Activated T-helper 2 cell treated with anti-CD3 and anti-CD28 coated beads, Interferon-gamma antibody, Interleukin-2, Interleukin-4, amounts not matched to agents 10 μg/mL and 5 μg/mL and 100 μg/mL, durations not matched to agents 14 hours and 24 hours and 36 hours (primary cell): ENCODE measurements at regions not wholly inside any gene's neighbourhood (a gene's known extent, or its start where the extent isn't known, plus 50 kb on each side); places are given as distances from the start of the nearest gene placed in this dataset.
"Not testable (repeated sequence)": the region's sequence is repeated elsewhere in the genome, so short reads cannot be mapped to it uniquely, and the experiment has no call there.

Experiments used
- DNase-seq: peaks from one replicate; pipeline ENCODE4 v3.0.0; 2021; ENCODE audit warnings: low spot score
- H3K27ac Mint-ChIP-seq: one replicate; pipeline ENCODE4 v1.8.0; 2021; ENCODE audit warnings: mixed read lengths
- H3K27me3 Mint-ChIP-seq: one replicate; pipeline ENCODE4 v1.8.0; 2021; ENCODE audit warnings: low read depth, mixed read lengths
- H3K36me3 Mint-ChIP-seq: one replicate; pipeline ENCODE4 v1.8.0; 2021; ENCODE audit warnings: low read depth, mixed read lengths
- H3K4me1 Mint-ChIP-seq: one replicate; pipeline ENCODE4 v1.8.0; 2021; ENCODE audit warnings: low read depth, mixed read lengths
- H3K4me3 Mint-ChIP-seq: one replicate; pipeline ENCODE4 v1.8.0; 2021; ENCODE audit warnings: low read depth, mild to moderate bottlenecking, moderate library complexity, mixed read lengths
- H3K9me3 Mint-ChIP-seq: one replicate; pipeline ENCODE4 v1.8.0; 2021; ENCODE audit warnings: mixed read lengths
- intact Hi-C: fragments of 100-400 bp; cut with micrococcal nuclease; formaldehyde crosslinking; loops from one replicate; pipeline ENCODE4 v1.15.1; 2023

- intact Hi-C loops, H3K4me3 Mint-ChIP-seq, H3K36me3 Mint-ChIP-seq, DNase-seq, H3K27ac Mint-ChIP-seq, H3K27me3 Mint-ChIP-seq, H3K4me1 Mint-ChIP-seq, H3K9me3 Mint-ChIP-seq: not testable (repeated sequence)
These were observed 710.8 kb downstream of the PRIM2 start for GRCh38 chr6:58028188-58028587.

- H3K27me3 Mint-ChIP-seq, H3K36me3 Mint-ChIP-seq, H3K27ac Mint-ChIP-seq, H3K4me3 Mint-ChIP-seq, H3K9me3 Mint-ChIP-seq, DNase-seq, intact Hi-C loops, H3K4me1 Mint-ChIP-seq: not testable (repeated sequence)
These were observed 720.8 kb downstream of the PRIM2 start for GRCh38 chr6:58038213-58038612.

GRCh38 chr6:58046584-58046983, 729.2 kb downstream of the PRIM2 start:
- intact Hi-C loops, H3K4me3 Mint-ChIP-seq, DNase-seq, H3K4me1 Mint-ChIP-seq, H3K9me3 Mint-ChIP-seq, H3K27ac Mint-ChIP-seq, H3K36me3 Mint-ChIP-seq, H3K27me3 Mint-ChIP-seq: not testable (repeated sequence)

GRCh38 chr6:58047389-58047788, 730.0 kb downstream of the PRIM2 start:
- H3K27ac Mint-ChIP-seq, intact Hi-C loops, H3K4me3 Mint-ChIP-seq, DNase-seq, H3K4me1 Mint-ChIP-seq, H3K36me3 Mint-ChIP-seq, H3K9me3 Mint-ChIP-seq, H3K27me3 Mint-ChIP-seq: not testable (repeated sequence)

GRCh38 chr6:58047865-58048264, 730.4 kb downstream of the PRIM2 start:
- DNase-seq, H3K27ac Mint-ChIP-seq, H3K9me3 Mint-ChIP-seq, H3K27me3 Mint-ChIP-seq, H3K36me3 Mint-ChIP-seq, H3K4me3 Mint-ChIP-seq, intact Hi-C loops, H3K4me1 Mint-ChIP-seq: not testable (repeated sequence)

GRCh38 chr6:58055465-58056176, 738.2 kb downstream of the PRIM2 start:
- H3K4me1 Mint-ChIP-seq, DNase-seq, H3K27me3 Mint-ChIP-seq, H3K9me3 Mint-ChIP-seq, H3K27ac Mint-ChIP-seq, H3K36me3 Mint-ChIP-seq, intact Hi-C loops, H3K4me3 Mint-ChIP-seq: not testable (repeated sequence)

GRCh38 chr6:58059701-58060100, 742.3 kb downstream of the PRIM2 start:
- H3K36me3 Mint-ChIP-seq, H3K27me3 Mint-ChIP-seq, H3K9me3 Mint-ChIP-seq, DNase-seq, H3K4me1 Mint-ChIP-seq, intact Hi-C loops, H3K4me3 Mint-ChIP-seq, H3K27ac Mint-ChIP-seq: not testable (repeated sequence)

- intact Hi-C loops, H3K9me3 Mint-ChIP-seq, H3K27me3 Mint-ChIP-seq, H3K4me3 Mint-ChIP-seq, H3K27ac Mint-ChIP-seq, H3K36me3 Mint-ChIP-seq, DNase-seq, H3K4me1 Mint-ChIP-seq: not testable (repeated sequence)
These were observed 746.1 kb downstream of the PRIM2 start for GRCh38 chr6:58063542-58063941.

- H3K4me1 Mint-ChIP-seq: not testable (repeated sequence)
These were observed 750.6 kb downstream of the PRIM2 start for GRCh38 chr6:58067867-58068548.

GRCh38 chr6:58073263-58073662, 755.8 kb downstream of the PRIM2 start:
- H3K4me3 Mint-ChIP-seq: no peak overlapping the region
- H3K36me3 Mint-ChIP-seq: no peaks in the 10 kb centered on the region
- DNase-seq: no peak
- no peaks in the 10 kb centered on the region for H3K27me3 Mint-ChIP-seq
- intact Hi-C loops: no loop called here
- no peak overlapping the region for H3K27ac Mint-ChIP-seq
- no peaks in the 10 kb centered on the region for H3K4me1 Mint-ChIP-seq
- no peaks in the 10 kb centered on the region for H3K9me3 Mint-ChIP-seq

More at GRCh38 chr6:58067867-58068548, 750.6 kb downstream of the PRIM2 start:
- H3K27me3 Mint-ChIP-seq, DNase-seq, H3K4me3 Mint-ChIP-seq, intact Hi-C loops, H3K9me3 Mint-ChIP-seq, H3K36me3 Mint-ChIP-seq, H3K27ac Mint-ChIP-seq: not testable (repeated sequence)

GRCh38 chr6:58090067-58090466, 772.6 kb downstream of the PRIM2 start:
- H3K27me3 Mint-ChIP-seq, intact Hi-C loops, H3K36me3 Mint-ChIP-seq, H3K4me1 Mint-ChIP-seq, H3K9me3 Mint-ChIP-seq, H3K4me3 Mint-ChIP-seq, DNase-seq, H3K27ac Mint-ChIP-seq: not testable (repeated sequence)

GRCh38 chr6:58097251-58097650, 779.8 kb downstream of the PRIM2 start:
- H3K36me3 Mint-ChIP-seq: not testable (repeated sequence)

GRCh38 chr6:58113960-58114359, 796.5 kb downstream of the PRIM2 start:
- no peak overlapping the region for H3K4me3 Mint-ChIP-seq
- no peak overlapping the region for H3K27ac Mint-ChIP-seq
- no peaks in the 10 kb centered on the region for H3K4me1 Mint-ChIP-seq
- DNase-seq: no peak
- no peaks in the 10 kb centered on the region for H3K27me3 Mint-ChIP-seq
- peaks cover 4% of the 10 kb centered on the region for H3K9me3 Mint-ChIP-seq
- intact Hi-C loops: no loop called here
- no peaks in the 10 kb centered on the region for H3K36me3 Mint-ChIP-seq

More at GRCh38 chr6:58097251-58097650, 779.8 kb downstream of the PRIM2 start:
- DNase-seq, H3K4me1 Mint-ChIP-seq, intact Hi-C loops, H3K27ac Mint-ChIP-seq, H3K9me3 Mint-ChIP-seq, H3K27me3 Mint-ChIP-seq, H3K4me3 Mint-ChIP-seq: not testable (repeated sequence)
